ENCODE measurements at regions not wholly inside any gene's neighbourhood (a gene's known extent, or its start where the extent isn't known, plus 50 kb on each side); places are given as distances from the start of the nearest gene placed in this dataset.
"Not testable (repeated sequence)": the region's sequence is repeated elsewhere in the genome, so short reads cannot be mapped to it uniquely, and the experiment has no call there.

DNA sequence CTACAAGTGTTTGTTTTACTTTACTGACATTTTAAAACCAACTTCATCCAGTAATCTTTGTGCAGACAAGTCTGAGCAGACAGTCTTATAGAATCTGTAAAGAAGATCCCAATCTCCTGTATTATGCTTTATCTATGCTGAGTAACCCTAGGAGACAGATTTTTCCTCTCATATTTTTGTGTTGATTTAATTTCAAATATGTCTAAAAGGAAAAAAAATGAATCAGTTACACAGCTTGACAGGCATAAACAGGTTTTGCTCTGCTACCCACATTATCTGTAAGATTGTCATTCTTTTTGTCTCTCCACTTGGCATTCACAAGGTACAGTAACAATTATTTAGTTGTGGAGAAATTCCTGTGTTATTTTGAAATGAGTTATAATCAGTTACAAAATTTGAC lies 415.0 kb downstream of the NYAP2 start:
- Histone ChIP-seq H3K9me3 (no peaks in the 10 kb centered on the region), H3K4me3 (no peak overlapping the region)
- intact Hi-C loops (cut with DNase I) = no loop called here

DNA sequence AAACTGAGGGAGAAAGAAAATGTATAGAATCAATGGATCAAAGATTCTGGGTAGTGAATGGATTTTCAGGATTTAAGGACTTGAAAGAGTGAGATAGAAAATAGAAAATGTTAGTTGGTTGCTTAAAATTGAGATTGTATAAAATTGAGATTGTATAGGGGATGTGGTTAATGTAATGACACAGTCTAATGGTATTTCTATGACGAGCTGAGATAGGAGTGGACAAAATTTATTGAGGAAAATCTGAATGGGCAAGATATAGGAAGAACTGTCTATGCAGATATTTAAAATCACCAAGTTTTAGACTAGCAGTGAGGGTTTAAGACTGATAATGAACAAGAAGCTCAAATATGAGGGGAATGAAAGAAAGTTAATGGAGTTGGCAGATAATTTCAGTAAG lies 406.6 kb downstream of the NYAP2 start:
- no peaks in the 10 kb centered on the region for H3K27me3 ChIP-seq
- no peak for ATAC-seq

More for the DNA sequence above, 415.0 kb downstream of the NYAP2 start:
- DNase-seq (no peak), ATAC-seq (no peak)
- H3K4me1 ChIP-seq = no peaks in the 10 kb centered on the region
- TF ChIP-seq, protein P1, sequence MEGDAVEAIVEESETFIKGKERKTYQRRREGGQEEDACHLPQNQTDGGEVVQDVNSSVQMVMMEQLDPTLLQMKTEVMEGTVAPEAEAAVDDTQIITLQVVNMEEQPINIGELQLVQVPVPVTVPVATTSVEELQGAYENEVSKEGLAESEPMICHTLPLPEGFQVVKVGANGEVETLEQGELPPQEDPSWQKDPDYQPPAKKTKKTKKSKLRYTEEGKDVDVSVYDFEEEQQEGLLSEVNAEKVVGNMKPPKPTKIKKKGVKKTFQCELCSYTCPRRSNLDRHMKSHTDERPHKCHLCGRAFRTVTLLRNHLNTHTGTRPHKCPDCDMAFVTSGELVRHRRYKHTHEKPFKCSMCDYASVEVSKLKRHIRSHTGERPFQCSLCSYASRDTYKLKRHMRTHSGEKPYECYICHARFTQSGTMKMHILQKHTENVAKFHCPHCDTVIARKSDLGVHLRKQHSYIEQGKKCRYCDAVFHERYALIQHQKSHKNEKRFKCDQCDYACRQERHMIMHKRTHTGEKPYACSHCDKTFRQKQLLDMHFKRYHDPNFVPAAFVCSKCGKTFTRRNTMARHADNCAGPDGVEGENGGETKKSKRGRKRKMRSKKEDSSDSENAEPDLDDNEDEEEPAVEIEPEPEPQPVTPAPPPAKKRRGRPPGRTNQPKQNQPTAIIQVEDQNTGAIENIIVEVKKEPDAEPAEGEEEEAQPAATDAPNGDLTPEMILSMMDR (IDR thresholded peaks at IDR 0.05) = no peak
- TF ChIP-seq POLR2A (IDR thresholded peaks at IDR 0.05) = no peak
- H3K27me3 ChIP-seq = no peaks in the 10 kb centered on the region
- no peak overlapping the region for H3K27ac ChIP-seq
- H3K36me3 ChIP-seq = no peaks in the 10 kb centered on the region

DNA sequence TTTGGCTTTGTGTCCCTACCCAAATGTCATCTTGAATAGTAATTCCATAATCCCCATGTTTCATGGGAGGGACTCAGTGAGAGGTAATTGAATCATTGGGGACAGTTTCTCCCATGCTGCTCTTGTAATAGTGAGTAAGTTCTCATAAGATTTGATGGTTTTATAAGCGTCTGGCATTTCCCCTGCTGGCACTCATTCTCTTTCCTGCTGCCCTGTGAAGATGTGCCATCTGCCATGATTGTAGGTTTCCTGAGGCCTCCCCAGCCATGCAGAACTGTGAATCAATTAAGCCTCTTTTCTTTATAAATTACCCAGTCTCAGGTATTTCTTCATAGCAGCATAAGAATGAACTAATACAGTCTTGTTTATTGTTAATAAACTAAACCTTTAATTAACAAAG lies 402.6 kb downstream of the NYAP2 start:
- DNase-seq; H3K27me3 ChIP-seq; H3K27ac ChIP-seq; ATAC-seq; H3K4me1 ChIP-seq; H3K36me3 ChIP-seq; intact Hi-C loops (cut with DNase I); H3K9me3 ChIP-seq; H3K4me3 ChIP-seq: not testable (repeated sequence)
- 59 to 82% (median 67%) methylated on average over 1 of the region's 1 CpG for WGBS, 4 donors

More for the DNA sequence above, 406.6 kb downstream of the NYAP2 start:
- no peaks in the 10 kb centered on the region for H3K4me1 ChIP-seq
- H3K27ac ChIP-seq = no peak overlapping the region
- TF ChIP-seq, protein P1 (IDR thresholded peaks at IDR 0.05) = no peak
- TF ChIP-seq POLR2A (IDR thresholded peaks at IDR 0.05) = no peak
- WGBS, 4 donors = 38 to 56% (median 51%) methylated on average over 1 of the region's 1 CpG
- intact Hi-C loops (cut with DNase I) = no loop called here
- H3K36me3 ChIP-seq = no peaks in the 10 kb centered on the region
- no peaks in the 10 kb centered on the region for H3K9me3 ChIP-seq
- H3K4me3 ChIP-seq = no peak overlapping the region
- DNase-seq = no peak

DNA sequence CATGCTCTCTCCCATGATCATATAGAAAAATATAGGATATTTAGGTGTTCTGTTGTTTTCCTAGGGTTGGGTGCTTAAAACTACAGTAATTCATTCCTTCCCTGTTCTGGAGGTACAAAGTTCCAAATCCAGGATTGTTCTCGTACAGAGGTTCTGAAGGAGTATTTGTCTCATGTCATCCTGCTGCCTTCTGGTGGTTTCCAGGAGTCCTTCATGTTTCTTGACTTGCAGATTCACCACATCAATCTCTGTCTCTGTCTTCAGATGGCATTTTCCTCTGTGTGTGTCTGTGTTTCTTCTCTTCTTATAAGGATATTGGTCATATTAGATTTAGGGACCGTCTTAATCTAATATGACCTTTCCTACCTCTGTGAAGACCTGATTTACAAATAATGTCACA lies 397.9 kb downstream of the NYAP2 start:
- intact Hi-C loops (cut with DNase I) = loop anchor here in 2 of 10 donors (10.0 kb wide), 1 partner anchor 123 kb away; no protein-coding TSS in a partner anchor
- no peak for TF ChIP-seq POLR2A (IDR thresholded peaks at IDR 0.05)
- TF ChIP-seq, protein P1 (IDR thresholded peaks at IDR 0.05) = peak in 7 of 12 donors; percentile 11 to 48 (median 24)
- Histone ChIP-seq H3K4me3 (no peak overlapping the region), H3K9me3 (no peaks in the 10 kb centered on the region), H3K27ac (no peak overlapping the region), H3K4me1 (no peaks in the 10 kb centered on the region), H3K27me3 (no peaks in the 10 kb centered on the region), H3K36me3 (no peaks in the 10 kb centered on the region)
- DNase-seq (no peak), ATAC-seq (no peak)
- WGBS, 4 donors = 55 to 68% (median 64%) methylated on average over 2 of the region's 2 CpGs

All from heart left ventricle (tissue), 16 donors.